ENCODE measurements at regions not wholly inside any gene's neighbourhood (a gene's known extent, or its start where the extent isn't known, plus 50 kb on each side); places are given as distances from the start of the nearest gene placed in this dataset.

- no peak for ATAC-seq (ENCODE audit: low read depth)
Measured at GRCh38 chr2:15023221-15023620, 390.7 kb downstream of the LRATD1 start.

DNA sequence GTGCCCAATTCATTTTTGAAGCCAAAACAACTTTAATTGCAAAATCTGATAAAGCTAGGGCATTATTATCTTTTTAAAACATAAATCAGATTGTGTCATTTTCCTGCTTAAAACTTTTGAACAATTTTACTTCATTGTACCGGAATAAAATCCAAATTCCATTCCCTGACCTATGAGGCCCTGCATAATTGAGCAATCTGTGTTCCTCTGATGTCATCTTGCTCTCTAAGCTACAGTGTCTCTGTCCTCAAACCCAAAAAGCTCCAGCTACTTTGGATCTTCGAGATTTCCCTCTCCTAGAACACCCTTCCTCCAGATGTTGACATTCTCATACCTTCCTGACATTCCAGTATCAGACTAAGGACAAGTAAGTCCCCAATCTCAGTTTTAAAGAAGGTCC is 395.9 kb downstream of the LRATD1 start:
- peaks cover 6% of the 10 kb centered on the region for H3K4me1 Mint-ChIP-seq
- H3K9me3 Mint-ChIP-seq, result no peaks in the 10 kb centered on the region
- H3K36me3 Mint-ChIP-seq, result no peaks in the 10 kb centered on the region
- H3K27me3 Mint-ChIP-seq, result peaks cover 7% of the 10 kb centered on the region
- no peak for DNase-seq (ENCODE audit: low spot score in 2 of 2)
- no peak overlapping the region for H3K27ac Mint-ChIP-seq
- ATAC-seq (ENCODE audit: low read depth), result no peak
- H3K4me3 Mint-ChIP-seq, result no peak overlapping the region

More at GRCh38 chr2:15023221-15023620, 390.7 kb downstream of the LRATD1 start:
- H3K4me1 Mint-ChIP-seq, result no peaks in the 10 kb centered on the region
- H3K4me3 Mint-ChIP-seq, result no peak overlapping the region
- no peaks in the 10 kb centered on the region for H3K36me3 Mint-ChIP-seq
- H3K27me3 Mint-ChIP-seq, result peaks cover 2% of the 10 kb centered on the region
- no peak for DNase-seq (ENCODE audit: low spot score in 2 of 2)
- no peaks in the 10 kb centered on the region for H3K9me3 Mint-ChIP-seq
- H3K27ac Mint-ChIP-seq, result no peak overlapping the region

GRCh38 chr2:15031745-15032240 is 399.3 kb downstream of the LRATD1 start:
- DNase-seq (ENCODE audit: low spot score in 2 of 2), result no peak
- Mint-ChIP-seq H3K4me3 (no peak overlapping the region), H3K27ac (no peak overlapping the region), H3K4me1 (peaks cover 6% of the 10 kb centered on the region), H3K36me3 (peaks cover 3% of the 10 kb centered on the region), H3K27me3 (peaks cover 12% of the 10 kb centered on the region), H3K9me3 (peaks cover 6% of the 10 kb centered on the region)
- ATAC-seq (ENCODE audit: low read depth), result no peak

GRCh38 chr2:15034246-15034645 is 401.7 kb downstream of the LRATD1 start:
- H3K36me3 Mint-ChIP-seq, result peaks cover 3% of the 10 kb centered on the region
- H3K4me3 Mint-ChIP-seq, result no peak overlapping the region
- peaks cover 6% of the 10 kb centered on the region for H3K9me3 Mint-ChIP-seq
- H3K4me1 Mint-ChIP-seq, result peaks cover 6% of the 10 kb centered on the region
- peaks cover 8% of the 10 kb centered on the region for H3K27me3 Mint-ChIP-seq
- H3K27ac Mint-ChIP-seq, result no peak overlapping the region
- no peak for ATAC-seq (ENCODE audit: low read depth)
- DNase-seq (ENCODE audit: low spot score in 2 of 2), result no peak

DNA sequence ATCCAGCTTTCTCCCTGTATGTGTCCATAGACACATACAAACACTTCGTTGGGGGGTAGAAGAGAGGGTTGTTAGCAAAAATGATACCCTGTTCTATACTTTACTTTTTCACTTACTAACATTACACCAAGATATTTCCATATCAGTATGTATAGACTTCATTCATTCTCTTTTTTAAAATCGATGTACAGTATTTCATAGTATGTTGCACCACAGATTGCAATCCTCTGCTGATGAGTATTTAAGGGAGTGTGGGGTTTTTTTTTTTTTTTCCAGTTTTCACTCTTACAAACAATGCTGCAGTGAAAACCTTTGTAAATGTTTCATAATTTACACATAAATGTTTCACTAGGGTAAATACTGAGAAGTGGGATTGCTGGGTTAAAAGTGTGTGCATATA is 402.3 kb downstream of the LRATD1 start:
- Mint-ChIP-seq H3K36me3 (peaks cover 3% of the 10 kb centered on the region), H3K27ac (no peak overlapping the region), H3K4me1 (peaks cover 6% of the 10 kb centered on the region), H3K27me3 (peaks cover 8% of the 10 kb centered on the region), H3K4me3 (no peak overlapping the region), H3K9me3 (peaks cover 6% of the 10 kb centered on the region)
- no peak for DNase-seq (ENCODE audit: low spot score in 2 of 2)
- no peak for ATAC-seq (ENCODE audit: low read depth)

DNA sequence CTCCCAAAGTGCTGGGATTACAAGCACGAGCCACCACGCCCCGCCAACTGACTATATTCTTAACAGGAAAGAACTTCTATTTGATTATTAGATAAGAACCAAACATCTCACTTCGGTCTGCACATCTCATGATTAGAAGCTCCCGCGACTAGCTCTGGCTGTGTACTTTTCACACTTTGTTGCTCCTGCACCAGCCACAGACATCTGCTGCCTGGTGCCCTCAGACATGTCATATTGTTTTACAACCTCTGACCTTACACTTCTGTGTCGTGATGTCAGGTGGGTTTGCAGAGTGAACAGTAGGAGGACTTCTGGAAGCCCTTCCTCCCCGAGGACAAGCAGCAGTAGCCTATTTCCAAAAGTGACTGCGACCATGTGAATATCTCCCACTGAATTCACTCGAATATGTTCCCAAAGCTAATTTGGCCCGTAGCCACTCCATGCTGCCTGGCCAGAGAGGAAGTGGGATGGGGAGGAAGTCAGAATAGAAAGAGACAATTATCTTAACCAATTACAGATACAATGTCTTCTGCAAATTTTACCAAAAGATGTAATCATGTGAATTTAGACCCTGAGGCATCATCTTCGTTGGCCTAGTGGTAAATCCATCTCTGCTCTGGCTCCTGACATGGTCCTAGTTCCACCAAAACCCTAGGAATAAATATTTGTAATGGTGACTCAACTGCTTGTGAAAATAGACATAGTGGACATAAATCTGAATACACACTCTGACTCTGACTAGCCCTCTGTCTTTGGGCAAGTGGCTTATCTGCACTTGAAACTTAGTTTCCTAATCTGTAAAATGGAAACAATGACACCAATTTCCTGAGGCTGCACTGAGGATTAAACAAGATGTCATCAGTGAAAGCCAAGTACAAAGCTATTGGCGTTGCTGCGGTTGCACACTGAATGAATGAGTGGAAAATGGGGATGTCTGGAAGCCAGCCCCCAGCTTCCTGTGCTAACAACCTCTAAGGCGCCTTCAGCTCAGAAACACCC is 406.1 kb downstream of the LRATD1 start:
- Mint-ChIP-seq H3K27me3 (peaks cover 14% of the 10 kb centered on the region), H3K27ac (no peak overlapping the region), H3K4me1 (no peaks in the 10 kb centered on the region), H3K9me3 (peaks cover 6% of the 10 kb centered on the region), H3K36me3 (peaks cover 3% of the 10 kb centered on the region), H3K4me3 (no peak overlapping the region)
- DNase-seq (ENCODE audit: low spot score in 2 of 2), result no peak
- no peak for ATAC-seq (ENCODE audit: low read depth)

DNA sequence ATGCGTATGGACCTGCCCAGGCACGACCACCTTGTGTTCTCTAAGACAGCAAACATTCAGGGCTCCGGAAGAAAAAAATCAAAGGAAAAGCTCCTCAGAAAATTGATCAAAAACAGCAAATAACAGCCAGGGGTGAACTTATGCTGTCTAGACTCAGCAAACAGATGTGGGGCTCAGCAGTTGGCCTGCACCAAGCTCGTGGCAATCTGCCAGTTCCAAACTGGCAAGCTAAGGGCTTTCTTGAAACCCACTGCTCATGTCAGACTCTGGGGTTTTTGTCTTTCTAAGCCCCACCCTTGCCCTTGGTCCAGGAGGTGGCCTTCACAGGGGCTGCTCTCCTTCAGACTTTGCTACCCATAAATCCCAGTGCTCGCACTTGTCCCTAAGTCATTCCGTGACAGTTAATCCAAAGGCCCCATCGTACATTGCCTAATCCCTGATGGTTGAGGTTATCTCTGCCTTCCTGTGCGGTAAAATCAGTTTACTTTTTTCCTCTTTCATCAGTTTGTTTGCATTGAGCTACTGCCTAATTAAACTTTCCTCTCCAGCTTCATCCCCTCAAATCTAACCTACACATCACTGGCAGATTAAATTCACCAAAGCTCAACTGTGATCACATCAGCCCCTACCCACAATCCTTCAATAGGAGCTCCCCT is 408.0 kb downstream of the LRATD1 start:
- Mint-ChIP-seq H3K4me1 (no peaks in the 10 kb centered on the region), H3K9me3 (peaks cover 1% of the 10 kb centered on the region), H3K4me3 (no peak overlapping the region), H3K27me3 (peaks cover 9% of the 10 kb centered on the region), H3K27ac (no peak overlapping the region), H3K36me3 (peaks cover under 1% of the 10 kb centered on the region)
- no peak for ATAC-seq (ENCODE audit: low read depth)
- DNase-seq (ENCODE audit: low spot score in 2 of 2), result no peak

- DNase-seq (ENCODE audit: low spot score in 2 of 2) (no peak), ATAC-seq (ENCODE audit: low read depth) (no peak)
- Mint-ChIP-seq H3K27me3 (peaks cover 8% of the 10 kb centered on the region), H3K4me1 (no peaks in the 10 kb centered on the region), H3K27ac (no peak overlapping the region), H3K36me3 (no peaks in the 10 kb centered on the region), H3K4me3 (no peak overlapping the region), H3K9me3 (no peaks in the 10 kb centered on the region)
Measured at GRCh38 chr2:15041429-15041837, 408.9 kb downstream of the LRATD1 start.

DNA sequence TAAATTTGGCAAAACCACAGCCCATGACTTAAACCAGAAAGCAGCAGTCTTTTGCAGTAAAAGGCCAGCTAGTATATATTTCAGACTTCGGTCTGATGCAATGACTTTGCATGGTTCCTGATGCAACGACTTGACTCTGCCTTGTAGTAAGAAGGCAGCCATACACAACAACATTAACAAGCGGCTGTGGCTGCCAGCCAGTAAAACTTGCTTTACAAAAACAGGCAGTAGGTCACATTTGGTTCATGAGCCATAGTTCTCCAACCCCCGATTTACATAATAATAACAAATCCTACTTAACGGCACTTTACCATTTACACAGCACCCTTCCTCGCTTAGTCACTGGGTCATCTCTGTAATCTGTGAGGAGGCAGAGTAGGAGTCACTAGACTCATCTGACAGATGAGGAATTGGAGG is 410.3 kb downstream of the LRATD1 start:
- DNase-seq (ENCODE audit: low spot score in 2 of 2), result no peak
- no peaks in the 10 kb centered on the region for H3K4me1 Mint-ChIP-seq
- no peaks in the 10 kb centered on the region for H3K36me3 Mint-ChIP-seq
- no peak for ATAC-seq (ENCODE audit: low read depth)
- H3K4me3 Mint-ChIP-seq, result no peak overlapping the region
- no peaks in the 10 kb centered on the region for H3K9me3 Mint-ChIP-seq
- H3K27me3 Mint-ChIP-seq, result peaks cover 8% of the 10 kb centered on the region
- H3K27ac Mint-ChIP-seq, result no peak overlapping the region

GRCh38 chr2:15043336-15044058 is 411.0 kb downstream of the LRATD1 start:
- Mint-ChIP-seq H3K4me3 (no peak overlapping the region), H3K9me3 (no peaks in the 10 kb centered on the region), H3K36me3 (no peaks in the 10 kb centered on the region), H3K4me1 (no peaks in the 10 kb centered on the region), H3K27ac (no peak overlapping the region), H3K27me3 (peaks cover 8% of the 10 kb centered on the region)
- no peak for ATAC-seq (ENCODE audit: low read depth)
- no peak for DNase-seq (ENCODE audit: low spot score in 2 of 2)

DNA sequence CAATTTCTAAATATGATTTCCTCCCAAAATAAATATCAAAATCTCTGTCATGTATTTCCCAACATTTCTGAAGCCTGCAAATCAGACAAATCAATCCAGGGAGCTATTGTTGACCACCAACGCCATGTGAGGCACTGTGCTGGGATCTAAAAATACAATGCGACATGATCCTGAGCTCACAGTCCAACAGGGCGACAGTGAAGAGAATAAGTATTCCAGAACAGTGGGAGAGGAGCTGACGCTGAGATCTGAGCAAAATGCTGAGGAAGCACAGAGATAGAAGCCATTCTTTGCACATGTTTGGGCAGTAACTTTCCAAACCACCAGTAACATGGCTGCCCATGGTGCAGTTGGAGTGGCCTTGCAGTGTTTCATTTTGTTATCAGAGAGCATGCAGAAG is 412.5 kb downstream of the LRATD1 start:
- H3K36me3 Mint-ChIP-seq, result no peaks in the 10 kb centered on the region
- H3K4me3 Mint-ChIP-seq, result no peak overlapping the region
- no peaks in the 10 kb centered on the region for H3K9me3 Mint-ChIP-seq
- H3K27ac Mint-ChIP-seq, result no peak overlapping the region
- DNase-seq (ENCODE audit: low spot score in 2 of 2), result no peak
- ATAC-seq (ENCODE audit: low read depth), result no peak
- no peaks in the 10 kb centered on the region for H3K4me1 Mint-ChIP-seq
- H3K27me3 Mint-ChIP-seq, result peaks cover 8% of the 10 kb centered on the region

DNA sequence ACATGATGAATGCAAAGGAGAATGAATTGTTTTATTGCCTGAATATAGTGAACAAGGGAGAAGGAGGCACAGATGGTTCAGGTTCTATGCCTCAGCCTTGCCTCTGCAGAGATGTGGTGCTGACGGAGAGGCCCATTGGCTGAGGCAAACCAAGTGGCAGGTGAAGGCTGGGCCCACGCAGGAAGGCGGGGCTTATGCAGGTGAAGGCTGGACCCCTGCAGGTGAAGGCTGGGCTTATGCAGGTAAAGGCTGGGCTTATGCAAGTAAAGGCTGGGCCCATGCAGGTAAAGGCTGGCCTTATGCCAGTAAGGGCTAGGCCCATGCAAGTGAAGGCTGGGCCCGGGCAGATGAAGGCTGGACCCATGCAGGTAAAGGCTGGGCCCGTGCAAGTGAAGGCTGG is 414.7 kb downstream of the LRATD1 start:
- H3K27ac Mint-ChIP-seq, result no peak overlapping the region
- H3K36me3 Mint-ChIP-seq, result no peaks in the 10 kb centered on the region

DNA sequence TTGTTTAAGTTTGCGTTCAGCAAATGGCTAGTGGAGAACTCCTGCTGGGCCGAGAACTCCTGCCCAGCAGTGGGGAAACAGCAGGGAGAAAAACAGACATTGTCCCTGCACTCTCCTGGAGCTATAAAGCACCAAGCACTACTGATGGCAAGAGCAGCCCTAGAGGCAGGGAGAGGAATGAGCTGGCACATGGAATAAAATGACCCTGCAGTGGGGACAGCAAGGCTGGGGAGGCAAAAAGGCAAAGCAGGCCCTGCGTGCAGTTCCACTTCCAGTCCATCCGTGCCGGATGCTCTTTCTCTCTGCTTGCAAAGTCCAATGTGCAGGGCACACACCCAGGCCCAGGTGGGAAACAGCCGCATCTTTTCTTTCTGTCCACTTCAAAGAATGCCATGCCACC is 415.5 kb downstream of the LRATD1 start:
- DNase-seq (ENCODE audit: low spot score in 2 of 2) (no peak), ATAC-seq (ENCODE audit: low read depth) (no peak)
- Mint-ChIP-seq H3K36me3 (no peaks in the 10 kb centered on the region), H3K4me3 (no peak overlapping the region), H3K27ac (no peak overlapping the region), H3K4me1 (no peaks in the 10 kb centered on the region), H3K9me3 (no peaks in the 10 kb centered on the region), H3K27me3 (peaks cover 6% of the 10 kb centered on the region)

More for the DNA sequence above, 414.7 kb downstream of the LRATD1 start:
- Mint-ChIP-seq H3K4me1 (no peaks in the 10 kb centered on the region), H3K9me3 (no peaks in the 10 kb centered on the region), H3K27me3 (peaks cover 6% of the 10 kb centered on the region), H3K4me3 (no peak overlapping the region)
- ATAC-seq (ENCODE audit: low read depth) (no peak), DNase-seq (ENCODE audit: low spot score in 2 of 2) (no peak)

Data from memory B cell (primary cell).